NCI-H82 (cell line): ENCODE measurements at regions not wholly inside any gene's neighbourhood (a gene's known extent, or its start where the extent isn't known, plus 50 kb on each side); places are given as distances from the start of the nearest gene placed in this dataset.
"Not testable (repeated sequence)": the region's sequence is repeated elsewhere in the genome, so short reads cannot be mapped to it uniquely, and the experiment has no call there.

Experiments
- DNase-seq: peaks from one replicate; lab custom pipeline; 2025; lab: John Stamatoyannopoulos, UW

- no peak for DNase-seq
Measured at GRCh38 chr6:169101036-169101805, 152.4 kb downstream of the THBS2 start.

- no peak for DNase-seq
Measured at GRCh38 chr6:169099411-169100202, 154.0 kb downstream of the THBS2 start.

GRCh38 chr6:169098651-169099050, 155.0 kb downstream of the THBS2 start:
- DNase-seq = not testable (repeated sequence)

GRCh38 chr6:169098116-169098515, 155.5 kb downstream of the THBS2 start:
- DNase-seq = no peak

GRCh38 chr6:169097381-169097959, 156.2 kb downstream of the THBS2 start:
- no peak for DNase-seq

GRCh38 chr6:169096388-169096787, 157.3 kb downstream of the THBS2 start:
- DNase-seq = no peak

GRCh38 chr6:169095153-169095552, 158.5 kb downstream of the THBS2 start:
- no peak for DNase-seq

- DNase-seq = no peak
Measured at GRCh38 chr6:169094552-169094950, 159.1 kb downstream of the THBS2 start.

GRCh38 chr6:169093770-169094551, 159.7 kb downstream of the THBS2 start:
- DNase-seq = no peak

GRCh38 chr6:169093066-169093723, 160.5 kb downstream of the THBS2 start:
- no peak for DNase-seq

GRCh38 chr6:169092375-169092774, 161.3 kb downstream of the THBS2 start:
- no peak for DNase-seq

- DNase-seq = not testable (repeated sequence)
Measured at GRCh38 chr6:169090514-169091127, 163.0 kb downstream of the THBS2 start.

GRCh38 chr6:169088762-169089161, 164.9 kb downstream of the THBS2 start:
- no peak for DNase-seq

GRCh38 chr6:169087443-169088041, 166.1 kb downstream of the THBS2 start:
- no peak for DNase-seq

- not testable (repeated sequence) for DNase-seq
Measured at GRCh38 chr6:169086616-169087015, 167.0 kb downstream of the THBS2 start.

- no peak for DNase-seq
Measured at GRCh38 chr6:169086020-169086419, 167.6 kb downstream of the THBS2 start.

GRCh38 chr6:169085466-169085865, 168.2 kb downstream of the THBS2 start:
- DNase-seq = no peak

GRCh38 chr6:169084557-169084956, 169.1 kb downstream of the THBS2 start:
- DNase-seq = peak; percentile 5

GRCh38 chr6:169084067-169084466, 169.6 kb downstream of the THBS2 start:
- DNase-seq = no peak

GRCh38 chr6:169083508-169083874, 170.2 kb downstream of the THBS2 start:
- DNase-seq = no peak
